ENCODE measurements at regions not wholly inside any gene's neighbourhood (a gene's known extent, or its start where the extent isn't known, plus 50 kb on each side); places are given as distances from the start of the nearest gene placed in this dataset.

- Histone ChIP-seq H3K27me3 (replicated peaks; ENCODE audit: insufficient read depth, low read depth, low read length, poor library complexity) (no peaks in the 10 kb centered on the region), H3K4me1 (ENCODE audit: insufficient read depth, low read length, poor library complexity, severe bottlenecking) (no peaks in the 10 kb centered on the region), H3K27ac (ENCODE audit: low read depth, low read length, poor library complexity, severe bottlenecking) (no peak overlapping the region), H3K36me3 (ENCODE audit: insufficient read depth, low read length, poor library complexity, severe bottlenecking) (no peaks in the 10 kb centered on the region), H3K4me3 (ENCODE audit: low read depth, low read length, poor library complexity, severe bottlenecking) (no peak overlapping the region), H3K9me3 (ENCODE audit: low read depth, low read length, poor library complexity, severe bottlenecking) (no peaks in the 10 kb centered on the region)
- BruUV-seq (replicated peaks) = no TSS peak
- CTCF ChIA-PET = no interaction called here
- TF ChIP-seq EZH2 (IDR thresholded peaks at IDR 0.05; ENCODE audit: borderline replicate concordance, low read depth, low read length, poor library complexity, severe bottlenecking) (no peak), CTCF (conservative IDR thresholded peaks at IDR 0.05; ENCODE audit: low read depth, low read length) (no peak)
- POLR2A ChIA-PET (ENCODE audit: low non-redundant PET) = no interaction called here
- intact Hi-C loops (cut with micrococcal nuclease; ENCODE audit: unreplicated experiment) = no loop called here
- DNase-seq (ENCODE audit: low spot score) = no peak
These were observed 100.1 kb upstream of the TPM1 start for GRCh38 chr15:62942428-62942827.

GRCh38 chr15:62945063-62945462, 97.5 kb upstream of the TPM1 start:
- ChIA-PET CTCF (no interaction called here), POLR2A (ENCODE audit: low non-redundant PET) (no interaction called here)
- no peak overlapping the region for H3K4me3 ChIP-seq (ENCODE audit: low read depth, low read length, poor library complexity, severe bottlenecking)
- H3K36me3 ChIP-seq (ENCODE audit: insufficient read depth, low read length, poor library complexity, severe bottlenecking) = no peaks in the 10 kb centered on the region
- no peaks in the 10 kb centered on the region for H3K27me3 ChIP-seq (replicated peaks; ENCODE audit: insufficient read depth, low read depth, low read length, poor library complexity)
- H3K4me1 ChIP-seq (ENCODE audit: insufficient read depth, low read length, poor library complexity, severe bottlenecking) = no peaks in the 10 kb centered on the region
- intact Hi-C loops (cut with micrococcal nuclease; ENCODE audit: unreplicated experiment) = no loop called here
- H3K27ac ChIP-seq (ENCODE audit: low read depth, low read length, poor library complexity, severe bottlenecking) = no peak overlapping the region
- no TSS peak for BruUV-seq (replicated peaks)
- TF ChIP-seq EZH2 (IDR thresholded peaks at IDR 0.05; ENCODE audit: borderline replicate concordance, low read depth, low read length, poor library complexity, severe bottlenecking) = no peak
- TF ChIP-seq CTCF (conservative IDR thresholded peaks at IDR 0.05; ENCODE audit: low read depth, low read length) = no peak
- no peaks in the 10 kb centered on the region for H3K9me3 ChIP-seq (ENCODE audit: low read depth, low read length, poor library complexity, severe bottlenecking)
- DNase-seq (ENCODE audit: low spot score) = no peak

- H3K4me3 ChIP-seq (ENCODE audit: low read depth, low read length, poor library complexity, severe bottlenecking) = no peak overlapping the region
- no peak overlapping the region for H3K27ac ChIP-seq (ENCODE audit: low read depth, low read length, poor library complexity, severe bottlenecking)
- DNase-seq (ENCODE audit: low spot score) = no peak
- H3K27me3 ChIP-seq (replicated peaks; ENCODE audit: insufficient read depth, low read depth, low read length, poor library complexity) = peaks cover under 1% of the 10 kb centered on the region
- BruUV-seq (replicated peaks) = no TSS peak
- ChIA-PET CTCF (no interaction called here), POLR2A (ENCODE audit: low non-redundant PET) (no interaction called here)
- intact Hi-C loops (cut with micrococcal nuclease; ENCODE audit: unreplicated experiment) = no loop called here
- no peaks in the 10 kb centered on the region for H3K4me1 ChIP-seq (ENCODE audit: insufficient read depth, low read length, poor library complexity, severe bottlenecking)
- TF ChIP-seq CTCF (conservative IDR thresholded peaks at IDR 0.05; ENCODE audit: low read depth, low read length) (no peak), EZH2 (IDR thresholded peaks at IDR 0.05; ENCODE audit: borderline replicate concordance, low read depth, low read length, poor library complexity, severe bottlenecking) (no peak)
- H3K9me3 ChIP-seq (ENCODE audit: low read depth, low read length, poor library complexity, severe bottlenecking) = no peaks in the 10 kb centered on the region
- H3K36me3 ChIP-seq (ENCODE audit: insufficient read depth, low read length, poor library complexity, severe bottlenecking) = no peaks in the 10 kb centered on the region
These were observed 96.8 kb upstream of the TPM1 start for GRCh38 chr15:62945760-62946159.

Measured in A673 (cell line).